Hepatocyte (in vitro differentiated cells): ENCODE measurements at regions not wholly inside any gene's neighbourhood (a gene's known extent, or its start where the extent isn't known, plus 50 kb on each side); places are given as distances from the start of the nearest gene placed in this dataset.

Experiments
- DNase-seq: peaks from one replicate; pipeline ENCODE4 v3.0.0-alpha.2; 2016; ENCODE audit warnings: low spot score
- H2AFZ ChIP-seq: fragments of 200-600 bp; sonication (generic); 2 replicates; pipeline ENCODE4 v1.6.0; 2016; ENCODE audit warnings: antibody characterized with exemption, mild to moderate bottlenecking
- H3K27ac ChIP-seq: fragments of 200-600 bp; sonication (generic); 2 replicates; pipeline ENCODE4 v1.5.1; 2016; ENCODE audit warnings: mild to moderate bottlenecking
- H3K27me3 ChIP-seq: fragments of 200-600 bp; sonication (generic); 2 replicates; pipeline ENCODE4 v1.6.1; 2016
- H3K36me3 ChIP-seq: fragments of 200-600 bp; sonication (generic); replicated peaks from 2 replicates; pipeline ENCODE4 v1.5.1; 2016; ENCODE audit warnings: low read depth; ENCODE audit not compliant: insufficient read depth
- H3K4me1 ChIP-seq: fragments of 200-600 bp; sonication (generic); 2 replicates; pipeline ENCODE4 v1.5.1; 2016; ENCODE audit warnings: mild to moderate bottlenecking, moderate library complexity; ENCODE audit not compliant: insufficient read depth
- H3K4me2 ChIP-seq: fragments of 200-600 bp; sonication (generic); 2 replicates; pipeline ENCODE4 v1.6.0; 2016
- H3K4me3 ChIP-seq: fragments of 200-600 bp; sonication (generic); 2 replicates; pipeline ENCODE4 v1.5.1; 2016; ENCODE audit warnings: mild to moderate bottlenecking
- H3K79me2 ChIP-seq: fragments of 200-600 bp; sonication (generic); 2 replicates; pipeline ENCODE4 v1.6.0; 2017; ENCODE audit warnings: mild to moderate bottlenecking
- H3K9me2 ChIP-seq: fragments of 200-600 bp; sonication (generic); replicated peaks from 2 replicates; pipeline ENCODE4 v1.6.0; 2017; ENCODE audit warnings: mild to moderate bottlenecking; ENCODE audit not compliant: insufficient read depth
- H3K9me3 ChIP-seq: fragments of 200-600 bp; sonication (generic); 2 replicates; pipeline ENCODE4 v1.5.1; 2016; ENCODE audit warnings: low read depth, mild to moderate bottlenecking
- H4K20me1 ChIP-seq: fragments of 200-600 bp; sonication (generic); 2 replicates; pipeline ENCODE4 v1.6.0; 2016; ENCODE audit warnings: mild to moderate bottlenecking; ENCODE audit not compliant: insufficient read depth, poor library complexity, severe bottlenecking
- EZH2 ChIP-seq: fragments of 200-600 bp; sonication (generic); IDR thresholded peaks from 2 replicates; pipeline ENCODE4 v1.6.1; 2016; ENCODE audit warnings: antibody characterized with exemption, mild to moderate bottlenecking, borderline replicate concordance
- EZH2phosphoT487 ChIP-seq: fragments of 200-600 bp; sonication (generic); IDR thresholded peaks from one replicate; pipeline ENCODE4 v1.6.1; 2018; ENCODE audit warnings: antibody characterized with exemption, mild to moderate bottlenecking, low read depth, moderate library complexity; ENCODE audit not compliant: unreplicated experiment, severe bottlenecking
- WGBS: methylation state at CpG from one replicate; pipeline ENCODE4 v1.1.6; 2016; ENCODE audit warnings: low lambda C conversion rate; ENCODE audit errors: missing lambda C conversion rate; 5-methylcytosine and 5-hydroxymethylcytosine counted together
- TF ChIP-seq, protein P1 (sequence below): fragments of 200-600 bp; sonication (generic); IDR thresholded peaks from 2 replicates; pipeline ENCODE4 v1.5.1; 2016; ENCODE audit warnings: antibody characterized with exemption, mild to moderate bottlenecking; ENCODE audit not compliant: poor library complexity

DNA sequence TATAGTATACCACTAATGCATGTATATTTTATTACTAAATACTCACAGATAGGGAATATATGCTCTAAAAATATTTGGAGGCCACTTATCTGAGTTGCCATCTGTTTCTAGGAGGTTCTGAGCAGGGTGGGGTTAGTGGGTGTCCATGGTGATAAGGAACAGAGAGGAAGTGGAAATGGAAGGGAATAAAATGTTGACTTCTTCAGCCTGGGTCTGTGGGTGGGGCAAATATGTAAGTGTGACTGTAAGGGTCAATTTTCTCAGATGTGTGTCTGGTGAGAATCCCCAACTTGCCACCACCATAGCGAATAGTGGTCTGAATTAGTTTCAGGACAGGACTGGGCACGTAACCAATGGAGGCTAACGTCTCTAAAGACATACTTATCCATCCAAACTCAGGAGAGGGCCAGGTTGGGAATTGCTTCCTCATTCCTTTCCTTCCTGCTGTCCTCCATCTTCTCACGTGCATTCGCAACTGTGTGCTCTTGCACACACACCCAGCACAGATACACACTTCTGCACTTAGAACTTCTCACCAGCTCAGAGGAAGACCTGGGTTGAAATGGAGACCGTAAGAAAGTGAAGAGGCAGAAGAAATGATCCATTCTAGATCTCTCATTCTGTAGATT is 54.2 kb upstream of the GZMB start:
- DNase-seq, result no peak
- 82% methylated on average over 6 of the region's 6 CpGs for WGBS
- Histone ChIP-seq H3K36me3 (no peaks in the 10 kb centered on the region), H3K4me3 (no peak overlapping the region), H3K9me3 (no peaks in the 10 kb centered on the region), H2AFZ (no peak overlapping the region), H3K27ac (no peak overlapping the region), H3K9me2 (no peaks in the 10 kb centered on the region), H3K4me2 (no peak overlapping the region), H3K79me2 (no peaks in the 10 kb centered on the region), H3K4me1 (no peaks in the 10 kb centered on the region), H3K27me3 (peaks cover 13% of the 10 kb centered on the region), H4K20me1 (no peaks in the 10 kb centered on the region)
- TF ChIP-seq EZH2phosphoT487 (no peak), EZH2 (no peak)
- TF ChIP-seq, protein P1, sequence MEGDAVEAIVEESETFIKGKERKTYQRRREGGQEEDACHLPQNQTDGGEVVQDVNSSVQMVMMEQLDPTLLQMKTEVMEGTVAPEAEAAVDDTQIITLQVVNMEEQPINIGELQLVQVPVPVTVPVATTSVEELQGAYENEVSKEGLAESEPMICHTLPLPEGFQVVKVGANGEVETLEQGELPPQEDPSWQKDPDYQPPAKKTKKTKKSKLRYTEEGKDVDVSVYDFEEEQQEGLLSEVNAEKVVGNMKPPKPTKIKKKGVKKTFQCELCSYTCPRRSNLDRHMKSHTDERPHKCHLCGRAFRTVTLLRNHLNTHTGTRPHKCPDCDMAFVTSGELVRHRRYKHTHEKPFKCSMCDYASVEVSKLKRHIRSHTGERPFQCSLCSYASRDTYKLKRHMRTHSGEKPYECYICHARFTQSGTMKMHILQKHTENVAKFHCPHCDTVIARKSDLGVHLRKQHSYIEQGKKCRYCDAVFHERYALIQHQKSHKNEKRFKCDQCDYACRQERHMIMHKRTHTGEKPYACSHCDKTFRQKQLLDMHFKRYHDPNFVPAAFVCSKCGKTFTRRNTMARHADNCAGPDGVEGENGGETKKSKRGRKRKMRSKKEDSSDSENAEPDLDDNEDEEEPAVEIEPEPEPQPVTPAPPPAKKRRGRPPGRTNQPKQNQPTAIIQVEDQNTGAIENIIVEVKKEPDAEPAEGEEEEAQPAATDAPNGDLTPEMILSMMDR, result no peak
